HEK293 (cell line): ENCODE measurements at regions not wholly inside any gene's neighbourhood (a gene's known extent, or its start where the extent isn't known, plus 50 kb on each side); places are given as distances from the start of the nearest gene placed in this dataset.

ENCODE experiments used
- CTCF ChIA-PET: fragments of 350-600 bp; formaldehyde crosslinking; extraction: SDS; loops from one replicate; lab custom pipeline; 2021; ENCODE audit warnings: antibody characterized with exemption; lab: Yijun Ruan, JAX
- POLR2A ChIA-PET: fragments of 300-600 bp; formaldehyde crosslinking; extraction: SDS; loops from one replicate; lab custom pipeline; 2020; ENCODE audit warnings: antibody characterized with exemption, inconsistent platforms; lab: Yijun Ruan, JAX
- H3K27ac ChIP-seq: fragments of 200-500 bp; sonication (Bioruptor generic); 2 replicates; pipeline ENCODE4 v1.5.1; 2014; ENCODE audit warnings: low read depth, low read length, control low read depth, inconsistent platforms; ENCODE audit errors: extremely low read depth
- H3K36me3 ChIP-seq, 2 experiments: fragments of 200-500 bp in 1 of 2; sonication (Bioruptor generic) in 1 of 2; 1 replicate in 1 of 2; 2 replicates in 1 of 2; pipeline ENCODE4 v1.5.1; 2014 to 2017; ENCODE audit warnings: inconsistent platforms in 2 of 2, low read length in 2 of 2; ENCODE audit not compliant: control insufficient read depth in 2 of 2, insufficient read depth in 1 of 2
- H3K4me1 ChIP-seq: fragments of 200-500 bp; sonication (Bioruptor generic); 2 replicates; pipeline ENCODE4 v1.5.1; 2014; ENCODE audit warnings: mild to moderate bottlenecking, low read length, inconsistent platforms; ENCODE audit not compliant: control insufficient read depth, insufficient read depth
- H3K4me3 ChIP-seq: 2 replicates; pipeline ENCODE4 v1.5.1; 2011; ENCODE audit warnings: low read depth, mild to moderate bottlenecking, control low read depth, low read length, moderate library complexity
- H3K9me3 ChIP-seq: fragments of 200-500 bp; sonication (Bioruptor generic); 2 replicates; pipeline ENCODE4 v1.5.1; 2014; ENCODE audit warnings: low read depth, low read length, inconsistent platforms; ENCODE audit not compliant: control insufficient read depth, insufficient read depth
- SCRT2 ChIP-seq: fragments of 450-650 bp; formaldehyde crosslinking; IDR thresholded peaks from 2 replicates; pipeline ENCODE4 v1.5.1; 2016; ENCODE audit warnings: missing biosample characterization, missing genetic modification characterization
- TRIM28 ChIP-seq: IDR thresholded peaks from 2 replicates; pipeline ENCODE4 v1.6.1; 2011; ENCODE audit warnings: low read length, control low read depth, borderline replicate concordance
- ZFP41 ChIP-seq: fragments of 450-650 bp; formaldehyde crosslinking; IDR thresholded peaks from 2 replicates; pipeline ENCODE4 v1.5.1; 2016; ENCODE audit warnings: missing biosample characterization, missing genetic modification characterization, borderline replicate concordance
- ZNF146 ChIP-seq: fragments of 450-650 bp; formaldehyde crosslinking; IDR thresholded peaks from 2 replicates; pipeline ENCODE4 v1.5.1; 2016; ENCODE audit warnings: missing biosample characterization, missing genetic modification characterization
- ZNF19 ChIP-seq: fragments of 450-650 bp; formaldehyde crosslinking; IDR thresholded peaks from 2 replicates; pipeline ENCODE4; 2016; ENCODE audit warnings: missing biosample characterization, missing genetic modification characterization, low read depth
- ZNF324 ChIP-seq: fragments of 450-650 bp; formaldehyde crosslinking; IDR thresholded peaks from 2 replicates; pipeline ENCODE4 v1.5.1; 2016; ENCODE audit warnings: missing biosample characterization, missing genetic modification characterization
- ZNF335 ChIP-seq: fragments of 450-650 bp; formaldehyde crosslinking; conservative IDR thresholded peaks from 2 replicates; pipeline ENCODE4 v1.5.1; 2016; ENCODE audit warnings: missing biosample characterization, missing genetic modification characterization
- ZNF555 ChIP-seq: fragments of 450-650 bp; formaldehyde crosslinking; conservative IDR thresholded peaks from 2 replicates; pipeline ENCODE4 v1.5.1; 2017; ENCODE audit warnings: missing biosample characterization, mild to moderate bottlenecking, missing genetic modification characterization, inconsistent platforms
- ZNF610 ChIP-seq: fragments of 450-650 bp; formaldehyde crosslinking; IDR thresholded peaks from 2 replicates; pipeline ENCODE4 v1.5.1; 2016; ENCODE audit warnings: missing biosample characterization, missing genetic modification characterization, borderline replicate concordance
- ZNF621 ChIP-seq: fragments of 450-650 bp; formaldehyde crosslinking; IDR thresholded peaks from 2 replicates; pipeline ENCODE4 v1.5.1; 2017; ENCODE audit warnings: missing biosample characterization, missing genetic modification characterization
- ZNF654 ChIP-seq: fragments of 450-650 bp; formaldehyde crosslinking; IDR thresholded peaks from 2 replicates; pipeline ENCODE4 v1.5.1; 2016; ENCODE audit warnings: low read depth, missing biosample characterization, missing genetic modification characterization
- ZNF830 ChIP-seq: fragments of 450-650 bp; IDR thresholded peaks from 2 replicates; pipeline ENCODE4 v1.5.0; 2018; ENCODE audit warnings: missing biosample characterization, missing genetic modification characterization, low read depth, mild to moderate bottlenecking, moderate library complexity
- ZSCAN16 ChIP-seq: fragments of 450-650 bp; formaldehyde crosslinking; IDR thresholded peaks from 2 replicates; pipeline ENCODE4 v1.5.1; 2016; ENCODE audit warnings: missing biosample characterization, missing genetic modification characterization
- TF ChIP-seq, protein P1 (sequence below): fragments of 450-650 bp; formaldehyde crosslinking; IDR thresholded peaks from 2 replicates; pipeline ENCODE4 v1.5.1; 2017; ENCODE audit warnings: missing biosample characterization, missing genetic modification characterization
- TF ChIP-seq, protein P2 (sequence below): fragments of 450-650 bp; formaldehyde crosslinking; IDR thresholded peaks from 2 replicates; pipeline ENCODE4 v1.5.1; 2016; ENCODE audit warnings: missing biosample characterization, missing genetic modification characterization
- TF ChIP-seq, protein P3 (sequence below): fragments of 450-650 bp; formaldehyde crosslinking; IDR thresholded peaks from 2 replicates; pipeline ENCODE4 v1.5.1; 2017; ENCODE audit warnings: missing biosample characterization, missing genetic modification characterization
- TF ChIP-seq, protein P4 (sequence below): fragments of 450-650 bp; formaldehyde crosslinking; IDR thresholded peaks from 2 replicates; pipeline ENCODE4 v1.5.1; 2016; ENCODE audit warnings: missing biosample characterization, missing genetic modification characterization
- TF ChIP-seq, protein P5 (sequence below): fragments of 450-650 bp; formaldehyde crosslinking; IDR thresholded peaks from 2 replicates; pipeline ENCODE4 v1.5.1; 2017; ENCODE audit warnings: missing biosample characterization, missing genetic modification characterization

DNA sequence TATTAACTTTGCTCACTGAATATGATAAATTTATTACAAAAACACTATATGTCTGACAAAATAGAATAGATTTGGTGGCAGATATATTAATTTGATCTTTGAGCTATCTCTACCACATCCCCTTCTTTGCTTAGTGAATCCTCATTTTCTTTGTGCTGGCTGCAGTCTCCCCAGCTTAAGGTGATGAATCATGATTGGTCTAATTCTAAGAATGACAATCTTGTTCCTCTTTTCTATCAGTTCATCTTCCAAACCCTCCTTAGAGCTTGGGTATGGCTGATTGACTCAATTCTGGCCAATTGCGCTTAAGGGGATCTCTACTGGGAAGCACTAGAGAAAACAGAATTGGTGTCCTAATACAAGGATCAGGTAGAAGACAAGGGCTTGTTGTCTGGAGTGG, 309.6 kb upstream of the GOLIM4 start:
- Histone ChIP-seq H3K36me3 (no peaks in the 10 kb centered on the region), H3K27ac (no peak overlapping the region), H3K4me3 (no peak overlapping the region), H3K9me3 (no peaks in the 10 kb centered on the region), H3K4me1 (no peaks in the 10 kb centered on the region)
- TF ChIP-seq ZNF555 (tag by site-specific recombination) = no peak
- no peak for TF ChIP-seq ZNF654
- no peak for TF ChIP-seq ZFP41 (tag by site-specific recombination)
- TF ChIP-seq, protein P1, sequence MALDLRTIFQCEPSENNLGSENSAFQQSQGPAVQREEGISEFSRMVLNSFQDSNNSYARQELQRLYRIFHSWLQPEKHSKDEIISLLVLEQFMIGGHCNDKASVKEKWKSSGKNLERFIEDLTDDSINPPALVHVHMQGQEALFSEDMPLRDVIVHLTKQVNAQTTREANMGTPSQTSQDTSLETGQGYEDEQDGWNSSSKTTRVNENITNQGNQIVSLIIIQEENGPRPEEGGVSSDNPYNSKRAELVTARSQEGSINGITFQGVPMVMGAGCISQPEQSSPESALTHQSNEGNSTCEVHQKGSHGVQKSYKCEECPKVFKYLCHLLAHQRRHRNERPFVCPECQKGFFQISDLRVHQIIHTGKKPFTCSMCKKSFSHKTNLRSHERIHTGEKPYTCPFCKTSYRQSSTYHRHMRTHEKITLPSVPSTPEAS (tag by site-specific recombination) = no peak
- TF ChIP-seq ZNF335 (tag by site-specific recombination) = no peak
- TF ChIP-seq ZSCAN16 (tag by site-specific recombination) = no peak
- no peak for TF ChIP-seq ZNF19 (tag by site-specific recombination)
- TF ChIP-seq, protein P2, sequence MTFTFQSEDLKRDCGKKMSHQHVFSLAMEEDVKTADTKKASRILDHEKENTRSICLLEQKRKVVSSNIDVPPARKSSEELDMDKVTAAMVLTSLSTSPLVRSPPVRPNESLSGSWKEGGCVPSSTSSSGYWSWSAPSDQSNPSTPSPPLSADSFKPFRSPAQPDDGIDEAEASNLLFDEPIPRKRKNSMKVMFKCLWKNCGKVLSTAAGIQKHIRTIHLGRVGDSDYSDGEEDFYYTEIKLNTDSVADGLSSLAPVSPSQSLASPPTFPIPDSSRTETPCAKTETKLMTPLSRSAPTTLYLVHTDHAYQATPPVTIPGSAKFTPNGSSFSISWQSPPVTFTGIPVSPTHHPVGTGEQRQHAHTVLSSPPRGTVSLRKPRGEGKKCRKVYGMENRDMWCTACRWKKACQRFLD (tag by site-specific recombination) = no peak
- TF ChIP-seq ZNF610 (tag by site-specific recombination) = no peak
- no peak for TF ChIP-seq SCRT2 (tag by site-specific recombination)
- TF ChIP-seq, protein P3, sequence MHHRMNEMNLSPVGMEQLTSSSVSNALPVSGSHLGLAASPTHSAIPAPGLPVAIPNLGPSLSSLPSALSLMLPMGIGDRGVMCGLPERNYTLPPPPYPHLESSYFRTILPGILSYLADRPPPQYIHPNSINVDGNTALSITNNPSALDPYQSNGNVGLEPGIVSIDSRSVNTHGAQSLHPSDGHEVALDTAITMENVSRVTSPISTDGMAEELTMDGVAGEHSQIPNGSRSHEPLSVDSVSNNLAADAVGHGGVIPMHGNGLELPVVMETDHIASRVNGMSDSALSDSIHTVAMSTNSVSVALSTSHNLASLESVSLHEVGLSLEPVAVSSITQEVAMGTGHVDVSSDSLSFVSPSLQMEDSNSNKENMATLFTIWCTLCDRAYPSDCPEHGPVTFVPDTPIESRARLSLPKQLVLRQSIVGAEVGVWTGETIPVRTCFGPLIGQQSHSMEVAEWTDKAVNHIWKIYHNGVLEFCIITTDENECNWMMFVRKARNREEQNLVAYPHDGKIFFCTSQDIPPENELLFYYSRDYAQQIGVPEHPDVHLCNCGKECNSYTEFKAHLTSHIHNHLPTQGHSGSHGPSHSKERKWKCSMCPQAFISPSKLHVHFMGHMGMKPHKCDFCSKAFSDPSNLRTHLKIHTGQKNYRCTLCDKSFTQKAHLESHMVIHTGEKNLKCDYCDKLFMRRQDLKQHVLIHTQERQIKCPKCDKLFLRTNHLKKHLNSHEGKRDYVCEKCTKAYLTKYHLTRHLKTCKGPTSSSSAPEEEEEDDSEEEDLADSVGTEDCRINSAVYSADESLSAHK (tag by site-specific recombination) = no peak
- TF ChIP-seq, protein P4, sequence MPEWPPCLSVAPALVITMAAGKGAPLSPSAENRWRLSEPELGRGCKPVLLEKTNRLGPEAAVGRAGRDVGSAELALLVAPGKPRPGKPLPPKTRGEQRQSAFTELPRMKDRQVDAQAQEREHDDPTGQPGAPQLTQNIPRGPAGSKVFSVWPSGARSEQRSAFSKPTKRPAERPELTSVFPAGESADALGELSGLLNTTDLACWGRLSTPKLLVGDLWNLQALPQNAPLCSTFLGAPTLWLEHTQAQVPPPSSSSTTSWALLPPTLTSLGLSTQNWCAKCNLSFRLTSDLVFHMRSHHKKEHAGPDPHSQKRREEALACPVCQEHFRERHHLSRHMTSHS (tag by site-specific recombination) = no peak
- TF ChIP-seq ZNF621 (tag by site-specific recombination) = no peak
- TF ChIP-seq ZNF830 (tag by site-specific recombination) = no peak
- TF ChIP-seq ZNF146 = no peak
- ChIA-PET POLR2A (no interaction called here), CTCF (no interaction called here)

DNA sequence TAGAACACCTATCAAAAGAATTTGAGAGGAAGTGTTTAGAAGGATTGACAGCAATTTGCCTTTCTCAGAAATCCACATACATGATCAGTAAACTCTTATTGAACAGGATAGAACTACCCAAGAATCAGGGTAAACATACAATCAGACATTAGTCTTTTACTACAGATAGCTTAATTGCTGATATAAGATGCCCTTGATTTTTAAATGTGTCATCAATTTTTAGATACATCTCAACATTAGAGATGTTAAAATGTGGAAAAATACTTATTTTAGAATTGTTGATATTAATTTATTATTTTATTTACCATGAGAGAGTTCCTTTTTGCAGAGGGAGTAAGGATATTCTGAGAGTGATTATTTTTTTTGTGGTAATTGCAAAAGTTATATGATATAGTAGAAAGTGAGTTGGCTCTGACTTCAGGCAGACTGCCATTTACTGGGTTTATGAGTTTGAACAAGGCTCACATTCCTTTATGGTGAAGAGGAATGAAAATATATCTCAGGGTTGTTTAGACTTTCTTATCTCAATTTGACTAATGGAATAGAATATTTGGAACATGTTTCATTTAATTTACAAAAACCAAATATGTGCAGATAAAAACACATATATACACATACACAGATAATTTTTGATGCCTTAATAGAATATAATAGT, 302.8 kb upstream of the GOLIM4 start:
- Histone ChIP-seq H3K9me3 (no peaks in the 10 kb centered on the region), H3K36me3 (no peaks in the 10 kb centered on the region), H3K4me3 (no peak overlapping the region), H3K4me1 (no peaks in the 10 kb centered on the region), H3K27ac (no peak overlapping the region)
- TF ChIP-seq TRIM28 = no peak
- TF ChIP-seq, protein P5, sequence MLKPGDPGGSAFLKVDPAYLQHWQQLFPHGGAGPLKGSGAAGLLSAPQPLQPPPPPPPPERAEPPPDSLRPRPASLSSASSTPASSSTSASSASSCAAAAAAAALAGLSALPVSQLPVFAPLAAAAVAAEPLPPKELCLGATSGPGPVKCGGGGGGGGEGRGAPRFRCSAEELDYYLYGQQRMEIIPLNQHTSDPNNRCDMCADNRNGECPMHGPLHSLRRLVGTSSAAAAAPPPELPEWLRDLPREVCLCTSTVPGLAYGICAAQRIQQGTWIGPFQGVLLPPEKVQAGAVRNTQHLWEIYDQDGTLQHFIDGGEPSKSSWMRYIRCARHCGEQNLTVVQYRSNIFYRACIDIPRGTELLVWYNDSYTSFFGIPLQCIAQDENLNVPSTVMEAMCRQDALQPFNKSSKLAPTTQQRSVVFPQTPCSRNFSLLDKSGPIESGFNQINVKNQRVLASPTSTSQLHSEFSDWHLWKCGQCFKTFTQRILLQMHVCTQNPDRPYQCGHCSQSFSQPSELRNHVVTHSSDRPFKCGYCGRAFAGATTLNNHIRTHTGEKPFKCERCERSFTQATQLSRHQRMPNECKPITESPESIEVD (tag by site-specific recombination) = peak; percentile 60
- no peak for TF ChIP-seq ZNF324 (tag by site-specific recombination)
- CTCF ChIA-PET = no interaction called here
- POLR2A ChIA-PET = no interaction called here
